ENCODE measurements at regions not wholly inside any gene's neighbourhood (a gene's known extent, or its start where the extent isn't known, plus 50 kb on each side); places are given as distances from the start of the nearest gene placed in this dataset.

DNA sequence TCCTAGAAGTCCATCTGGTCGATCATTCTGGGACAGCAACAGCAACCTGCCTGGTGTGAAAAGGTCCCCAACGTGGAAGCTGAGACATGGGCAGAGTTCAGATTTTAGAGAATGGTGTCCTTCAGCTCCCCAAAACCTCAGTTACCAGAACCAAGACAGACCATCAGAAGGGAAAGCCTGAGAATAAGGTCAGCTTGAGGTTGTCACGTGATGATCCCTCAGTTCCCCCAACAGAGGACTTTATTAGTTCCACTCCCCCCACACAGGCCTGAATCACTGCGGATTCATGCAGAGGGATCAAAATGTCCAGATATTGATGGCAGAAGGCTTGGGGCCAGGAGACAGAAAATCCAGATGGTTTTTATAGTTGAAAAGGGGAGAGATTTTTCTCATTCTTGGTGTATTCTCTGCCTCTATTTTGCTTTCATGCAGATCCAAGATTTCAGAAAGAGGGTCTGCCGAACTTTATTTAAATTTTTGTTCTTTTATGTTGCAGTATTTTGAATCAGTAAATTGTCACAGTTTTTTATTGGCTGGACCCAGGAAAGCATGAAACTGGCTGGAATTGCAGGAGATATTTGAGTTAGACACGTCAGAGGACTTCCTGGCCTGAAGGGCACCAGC, 139.0 kb upstream of the NTM start:
- no TSS peak for BruUV-seq (replicated peaks)
- no peaks in the 10 kb centered on the region for H3K79me2 ChIP-seq (ENCODE audit: insufficient read depth, low read length)
- RAD21 ChIA-PET (ENCODE audit: low non-redundant PET in 1 of 2, low total read pairs in 2 of 2, uncharacterized antibody in 2 of 2, unreplicated experiment in 2 of 2), result no interaction called here
- H2AFZ ChIP-seq (ENCODE audit: low read depth, low read length, poor library complexity, severe bottlenecking), result no peak overlapping the region
- H3K9ac ChIP-seq (ENCODE audit: low read length), result no peak overlapping the region
- H4K20me1 ChIP-seq (ENCODE audit: insufficient read depth), result no peaks in the 10 kb centered on the region
- peaks cover 0 to 3% of the 10 kb centered on the region in 2 experiments; a peak in 2 of 4 replicates for H3K9me3 ChIP-seq (ENCODE audit: control insufficient read depth in 1 of 2, insufficient read depth in 1 of 2, low read depth in 1 of 2, low read length in 2 of 2)
- no peaks in the 10 kb centered on the region for H3K36me3 ChIP-seq (ENCODE audit: control insufficient read depth in 1 of 2, insufficient read depth in 2 of 2, low read length in 2 of 2)
- no peaks in the 10 kb centered on the region for H3K27me3 ChIP-seq (ENCODE audit: insufficient read depth, low read length)
- DNase-seq (ENCODE audit: low read depth, low spot score), result no peak
- no peak overlapping the region for H3K4me3 ChIP-seq (replicated peaks in 1 of 2; ENCODE audit: low read depth in 1 of 2, low read length in 2 of 2)
- H3K27ac ChIP-seq (ENCODE audit: low read depth, low read length), result no peak overlapping the region
- POLR2A ChIA-PET, result no interaction called here
- no peak for TF ChIP-seq ELF1 (IDR thresholded peaks at IDR 0.05; ENCODE audit: borderline replicate concordance, low read depth)
- no peak for TF ChIP-seq YY1 (IDR thresholded peaks at IDR 0.05; ENCODE audit: extremely low read depth, insufficient replicate concordance, low read depth, low read length)
- TF ChIP-seq RAD21 (IDR thresholded peaks at IDR 0.05; ENCODE audit: low read depth), result no peak
- TF ChIP-seq, protein P1, sequence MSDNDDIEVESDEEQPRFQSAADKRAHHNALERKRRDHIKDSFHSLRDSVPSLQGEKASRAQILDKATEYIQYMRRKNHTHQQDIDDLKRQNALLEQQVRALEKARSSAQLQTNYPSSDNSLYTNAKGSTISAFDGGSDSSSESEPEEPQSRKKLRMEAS (IDR thresholded peaks at IDR 0.05), result no peak
- TF ChIP-seq CEBPB (IDR thresholded peaks at IDR 0.05; ENCODE audit: low read depth), result no peak
- no peak for TF ChIP-seq ZNF274 (IDR thresholded peaks at IDR 0.05; ENCODE audit: low read depth, low read length)
- TF ChIP-seq, protein P2, sequence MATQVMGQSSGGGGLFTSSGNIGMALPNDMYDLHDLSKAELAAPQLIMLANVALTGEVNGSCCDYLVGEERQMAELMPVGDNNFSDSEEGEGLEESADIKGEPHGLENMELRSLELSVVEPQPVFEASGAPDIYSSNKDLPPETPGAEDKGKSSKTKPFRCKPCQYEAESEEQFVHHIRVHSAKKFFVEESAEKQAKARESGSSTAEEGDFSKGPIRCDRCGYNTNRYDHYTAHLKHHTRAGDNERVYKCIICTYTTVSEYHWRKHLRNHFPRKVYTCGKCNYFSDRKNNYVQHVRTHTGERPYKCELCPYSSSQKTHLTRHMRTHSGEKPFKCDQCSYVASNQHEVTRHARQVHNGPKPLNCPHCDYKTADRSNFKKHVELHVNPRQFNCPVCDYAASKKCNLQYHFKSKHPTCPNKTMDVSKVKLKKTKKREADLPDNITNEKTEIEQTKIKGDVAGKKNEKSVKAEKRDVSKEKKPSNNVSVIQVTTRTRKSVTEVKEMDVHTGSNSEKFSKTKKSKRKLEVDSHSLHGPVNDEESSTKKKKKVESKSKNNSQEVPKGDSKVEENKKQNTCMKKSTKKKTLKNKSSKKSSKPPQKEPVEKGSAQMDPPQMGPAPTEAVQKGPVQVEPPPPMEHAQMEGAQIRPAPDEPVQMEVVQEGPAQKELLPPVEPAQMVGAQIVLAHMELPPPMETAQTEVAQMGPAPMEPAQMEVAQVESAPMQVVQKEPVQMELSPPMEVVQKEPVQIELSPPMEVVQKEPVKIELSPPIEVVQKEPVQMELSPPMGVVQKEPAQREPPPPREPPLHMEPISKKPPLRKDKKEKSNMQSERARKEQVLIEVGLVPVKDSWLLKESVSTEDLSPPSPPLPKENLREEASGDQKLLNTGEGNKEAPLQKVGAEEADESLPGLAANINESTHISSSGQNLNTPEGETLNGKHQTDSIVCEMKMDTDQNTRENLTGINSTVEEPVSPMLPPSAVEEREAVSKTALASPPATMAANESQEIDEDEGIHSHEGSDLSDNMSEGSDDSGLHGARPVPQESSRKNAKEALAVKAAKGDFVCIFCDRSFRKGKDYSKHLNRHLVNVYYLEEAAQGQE (IDR thresholded peaks at IDR 0.05; ENCODE audit: low read depth), result no peak
- TF ChIP-seq JUND (IDR thresholded peaks at IDR 0.05), result no peak
- TF ChIP-seq ZFX (IDR thresholded peaks at IDR 0.05), result no peak
- TF ChIP-seq SRF (IDR thresholded peaks at IDR 0.05; ENCODE audit: low read depth), result no peak
- TF ChIP-seq EGR1 (IDR thresholded peaks at IDR 0.05; ENCODE audit: low read depth), result no peak
- TF ChIP-seq, protein P3, sequence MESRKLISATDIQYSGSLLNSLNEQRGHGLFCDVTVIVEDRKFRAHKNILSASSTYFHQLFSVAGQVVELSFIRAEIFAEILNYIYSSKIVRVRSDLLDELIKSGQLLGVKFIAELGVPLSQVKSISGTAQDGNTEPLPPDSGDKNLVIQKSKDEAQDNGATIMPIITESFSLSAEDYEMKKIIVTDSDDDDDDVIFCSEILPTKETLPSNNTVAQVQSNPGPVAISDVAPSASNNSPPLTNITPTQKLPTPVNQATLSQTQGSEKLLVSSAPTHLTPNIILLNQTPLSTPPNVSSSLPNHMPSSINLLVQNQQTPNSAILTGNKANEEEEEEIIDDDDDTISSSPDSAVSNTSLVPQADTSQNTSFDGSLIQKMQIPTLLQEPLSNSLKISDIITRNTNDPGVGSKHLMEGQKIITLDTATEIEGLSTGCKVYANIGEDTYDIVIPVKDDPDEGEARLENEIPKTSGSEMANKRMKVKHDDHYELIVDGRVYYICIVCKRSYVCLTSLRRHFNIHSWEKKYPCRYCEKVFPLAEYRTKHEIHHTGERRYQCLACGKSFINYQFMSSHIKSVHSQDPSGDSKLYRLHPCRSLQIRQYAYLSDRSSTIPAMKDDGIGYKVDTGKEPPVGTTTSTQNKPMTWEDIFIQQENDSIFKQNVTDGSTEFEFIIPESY (IDR thresholded peaks at IDR 0.05; ENCODE audit: extremely low read depth, insufficient replicate concordance, low read length), result no peak
- no peak for TF ChIP-seq EZH2phosphoT487 (IDR thresholded peaks at IDR 0.05; ENCODE audit: borderline replicate concordance)
- TF ChIP-seq, protein P4, sequence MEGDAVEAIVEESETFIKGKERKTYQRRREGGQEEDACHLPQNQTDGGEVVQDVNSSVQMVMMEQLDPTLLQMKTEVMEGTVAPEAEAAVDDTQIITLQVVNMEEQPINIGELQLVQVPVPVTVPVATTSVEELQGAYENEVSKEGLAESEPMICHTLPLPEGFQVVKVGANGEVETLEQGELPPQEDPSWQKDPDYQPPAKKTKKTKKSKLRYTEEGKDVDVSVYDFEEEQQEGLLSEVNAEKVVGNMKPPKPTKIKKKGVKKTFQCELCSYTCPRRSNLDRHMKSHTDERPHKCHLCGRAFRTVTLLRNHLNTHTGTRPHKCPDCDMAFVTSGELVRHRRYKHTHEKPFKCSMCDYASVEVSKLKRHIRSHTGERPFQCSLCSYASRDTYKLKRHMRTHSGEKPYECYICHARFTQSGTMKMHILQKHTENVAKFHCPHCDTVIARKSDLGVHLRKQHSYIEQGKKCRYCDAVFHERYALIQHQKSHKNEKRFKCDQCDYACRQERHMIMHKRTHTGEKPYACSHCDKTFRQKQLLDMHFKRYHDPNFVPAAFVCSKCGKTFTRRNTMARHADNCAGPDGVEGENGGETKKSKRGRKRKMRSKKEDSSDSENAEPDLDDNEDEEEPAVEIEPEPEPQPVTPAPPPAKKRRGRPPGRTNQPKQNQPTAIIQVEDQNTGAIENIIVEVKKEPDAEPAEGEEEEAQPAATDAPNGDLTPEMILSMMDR (IDR thresholded peaks at IDR 0.05 in 2 of 3, conservative IDR thresholded peaks at IDR 0.05 in 1 of 3; ENCODE audit: borderline replicate concordance in 1 of 3, insufficient read depth in 1 of 3, low read depth in 2 of 3, low read length in 2 of 3), result no peak
- TF ChIP-seq EZH2 (IDR thresholded peaks at IDR 0.05), result no peak
- TF ChIP-seq FOSL1 (IDR thresholded peaks at IDR 0.05; ENCODE audit: low read depth), result no peak
- no peak for TF ChIP-seq CBX3 (IDR thresholded peaks at IDR 0.05; ENCODE audit: low read depth)
- intact Hi-C loops (cut with micrococcal nuclease), result no loop called here
- no peak overlapping the region for H3K4me2 ChIP-seq (ENCODE audit: low read length)
- CTCF ChIA-PET, result no interaction called here
- H3K9me2 ChIP-seq (ENCODE audit: insufficient read depth), result no peaks in the 10 kb centered on the region
- H3K4me1 ChIP-seq (ENCODE audit: control insufficient read depth in 1 of 2, insufficient read depth in 2 of 2, low read length in 2 of 2), result no peaks in the 10 kb centered on the region
- no peak for ATAC-seq
